ENCODE measurements at regions not wholly inside any gene's neighbourhood (a gene's known extent, or its start where the extent isn't known, plus 50 kb on each side); places are given as distances from the start of the nearest gene placed in this dataset.
"Not testable (repeated sequence)": the region's sequence is repeated elsewhere in the genome, so short reads cannot be mapped to it uniquely, and the experiment has no call there.

DNA sequence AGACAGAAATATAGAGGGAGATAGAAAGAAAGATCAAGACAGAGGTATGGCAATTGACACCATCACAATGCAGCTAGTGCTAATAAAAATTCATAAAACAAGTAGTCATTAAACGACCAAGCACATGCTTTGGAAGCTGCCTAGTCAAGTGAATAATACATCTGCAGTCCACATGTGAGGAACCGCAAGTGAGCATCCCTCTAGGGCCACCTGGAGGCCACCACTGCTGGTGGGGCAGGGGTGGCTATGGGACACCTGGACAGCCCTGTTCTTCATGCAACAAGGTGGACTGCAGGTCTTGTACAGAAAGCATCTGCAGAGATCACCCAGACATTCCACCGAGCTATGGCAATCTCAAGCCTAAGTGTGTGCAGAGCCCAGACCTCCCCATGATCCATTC, 451.1 kb upstream of the PFKP start:
- no peak for DNase-seq

DNA sequence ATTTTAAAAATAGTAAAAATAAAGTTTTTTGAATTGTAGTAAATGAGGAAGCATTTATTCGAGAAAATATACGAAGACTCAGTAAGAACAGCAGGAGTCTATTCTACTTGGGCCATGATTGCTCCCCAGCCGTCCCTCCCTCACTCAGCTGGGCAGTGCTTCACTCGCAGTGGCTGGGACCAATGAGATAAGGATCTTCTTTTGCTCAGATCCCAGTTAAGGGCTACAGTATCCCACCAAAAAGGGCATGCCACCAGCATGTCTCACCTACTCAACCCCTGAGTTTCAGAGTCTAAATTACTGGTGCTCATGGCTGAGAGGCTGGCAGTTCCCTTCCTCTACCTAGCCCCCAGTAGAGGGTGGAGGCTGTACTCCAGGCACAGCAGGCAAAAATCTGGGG, 455.7 kb upstream of the PFKP start:
- no peak for DNase-seq

DNA sequence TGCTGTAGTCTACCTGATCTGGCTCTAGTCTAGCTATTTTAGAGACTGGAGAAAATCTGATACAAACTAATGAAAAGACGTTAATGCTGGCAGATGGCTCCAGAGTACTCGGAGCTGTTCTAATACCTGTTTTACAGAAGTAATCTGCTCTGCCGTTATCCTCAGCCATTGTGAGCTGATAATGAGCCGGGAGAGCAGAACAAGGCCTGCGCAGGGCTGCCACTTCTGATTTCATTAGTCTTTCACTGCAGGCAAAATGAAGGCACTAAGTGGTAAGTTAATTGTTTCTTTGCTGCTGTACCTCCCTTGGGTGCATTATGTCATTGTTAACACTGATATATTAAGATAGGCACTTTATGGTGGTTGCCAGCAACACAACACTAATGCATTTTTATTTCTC, 456.4 kb upstream of the PFKP start:
- DNase-seq, result no peak

DNA sequence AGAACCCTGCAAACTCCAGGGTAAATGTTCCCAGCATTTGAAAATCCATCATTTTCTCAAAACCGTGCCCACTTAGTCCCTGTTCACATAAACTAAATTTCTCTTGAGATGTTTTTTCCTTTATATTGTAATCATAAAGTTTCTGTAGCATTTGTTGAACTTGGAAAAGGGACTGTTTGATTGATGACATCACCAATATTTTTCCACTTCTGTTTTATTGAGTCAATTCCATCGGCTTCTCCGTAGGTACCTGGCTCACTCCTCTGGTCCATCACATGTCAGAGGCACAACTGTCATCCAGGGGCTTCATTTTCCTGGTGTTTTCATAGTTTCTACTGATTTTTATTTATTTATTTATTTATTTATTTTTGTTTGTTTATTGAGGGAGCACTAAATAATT, 462.5 kb upstream of the PFKP start:
- DNase-seq, result no peak

DNA sequence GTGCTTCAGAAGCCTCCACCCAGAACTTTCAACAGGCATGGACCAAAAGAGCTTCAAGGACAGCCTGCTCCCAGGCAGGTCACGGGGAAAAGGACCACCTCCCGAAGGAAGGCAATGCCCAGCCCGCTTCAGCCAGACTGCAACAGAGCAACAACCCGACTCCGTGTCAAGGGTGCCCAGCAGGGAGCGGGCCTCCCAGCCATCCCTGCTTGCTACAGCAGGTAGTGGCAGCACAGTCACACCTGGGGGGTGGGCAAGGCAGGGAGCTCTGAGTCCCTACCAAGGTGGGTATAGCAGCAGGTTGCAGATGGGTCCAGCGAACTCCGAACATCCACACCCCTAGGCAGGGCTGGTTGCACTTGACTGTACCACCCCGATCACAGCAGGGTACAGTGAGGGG, 467.8 kb upstream of the PFKP start:
- DNase-seq, result no peak

DNA sequence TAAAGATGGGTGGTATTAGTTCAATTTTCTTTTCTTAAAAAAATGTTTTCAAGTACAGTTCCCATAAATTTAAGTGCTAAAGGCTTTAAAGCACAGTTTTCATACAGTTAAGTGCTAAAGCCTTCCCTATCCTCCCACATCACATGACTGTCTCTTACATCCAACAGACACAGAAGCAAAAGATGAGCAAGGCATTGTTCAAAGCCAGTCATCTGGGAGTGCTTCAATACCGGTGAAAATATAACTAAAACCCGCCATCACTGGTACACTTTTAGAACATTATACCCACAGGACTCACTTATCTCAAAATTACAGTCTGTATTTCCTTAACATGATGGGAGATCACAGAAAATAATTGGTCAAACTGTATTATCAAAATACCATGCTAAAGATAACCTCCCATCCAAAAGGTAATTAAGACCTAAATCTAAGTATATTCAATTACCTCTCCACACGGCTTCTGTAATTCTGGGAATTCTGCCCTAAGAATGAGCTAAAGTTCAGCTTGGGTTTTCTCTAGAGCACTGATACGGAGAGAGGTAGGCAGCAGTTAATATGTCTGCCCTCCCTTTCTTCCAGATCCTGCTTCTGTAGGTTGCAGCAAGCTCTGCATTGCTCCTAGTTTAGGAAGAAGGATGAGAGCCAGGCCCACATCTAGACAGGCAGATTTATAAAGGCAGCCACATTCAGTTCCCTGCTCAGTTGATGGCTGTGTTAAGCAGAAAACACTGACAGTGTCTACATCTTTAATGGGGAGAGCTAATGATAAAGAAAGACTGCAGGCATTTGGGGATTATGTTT, 474.8 kb upstream of the PFKP start:
- no peak for DNase-seq

DNA sequence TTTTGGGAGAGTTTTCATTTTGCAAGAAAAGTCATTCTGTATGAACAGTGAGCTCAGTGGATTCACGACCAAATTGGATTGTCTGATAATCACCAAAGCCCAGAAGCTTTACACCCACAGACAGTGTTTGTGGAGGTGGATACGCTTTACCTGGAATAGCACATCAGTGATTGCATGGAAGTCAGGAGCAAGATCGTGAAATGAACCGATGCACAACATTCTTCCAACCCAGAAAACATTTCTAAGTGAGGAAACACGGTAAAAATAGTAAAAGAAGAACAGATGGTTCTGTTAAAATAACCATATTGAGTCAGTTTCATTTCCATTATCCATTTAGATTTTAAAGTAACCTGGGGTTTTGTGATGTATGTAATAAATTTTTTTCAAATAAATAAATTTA, 478.2 kb upstream of the PFKP start:
- DNase-seq, result no peak

DNA sequence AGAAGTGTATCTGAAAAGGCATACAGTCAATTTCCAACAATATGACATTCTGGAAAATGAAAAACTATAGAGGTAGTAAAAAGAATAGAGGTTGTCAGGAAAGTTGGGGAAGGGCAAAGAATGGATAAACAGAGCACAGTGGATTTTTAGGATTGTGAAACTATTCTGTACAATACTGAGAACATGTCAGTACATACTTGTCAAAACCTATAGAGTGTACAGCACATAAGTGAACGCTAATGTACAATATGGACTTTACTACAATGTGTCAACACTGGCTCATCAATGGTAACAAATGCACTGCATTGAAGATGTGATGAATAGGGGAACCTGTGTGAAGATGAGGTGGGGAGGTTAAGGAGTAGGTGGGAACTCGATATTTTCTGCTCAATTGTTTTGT, 483.0 kb upstream of the PFKP start:
- DNase-seq, result no peak

DNA sequence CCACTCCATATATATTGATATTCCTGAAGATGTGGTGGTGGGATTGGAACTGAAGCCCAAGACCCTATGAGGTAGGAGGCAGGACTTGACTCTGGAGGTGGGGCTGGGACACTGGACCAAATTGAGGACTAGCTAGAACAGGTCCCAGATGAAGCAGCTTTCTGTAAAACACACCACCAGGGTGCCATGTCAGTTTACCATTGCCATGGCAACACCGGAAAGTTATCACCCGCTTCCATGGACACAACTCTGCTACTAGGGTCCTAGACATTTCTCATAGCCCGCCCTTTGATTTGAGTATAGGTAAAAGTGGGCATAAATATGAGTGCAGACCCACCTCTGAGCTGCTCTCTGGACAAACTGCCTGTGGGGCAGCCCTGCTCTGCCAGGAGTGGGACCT, 490.5 kb upstream of the PFKP start:
- DNase-seq, result no peak

DNA sequence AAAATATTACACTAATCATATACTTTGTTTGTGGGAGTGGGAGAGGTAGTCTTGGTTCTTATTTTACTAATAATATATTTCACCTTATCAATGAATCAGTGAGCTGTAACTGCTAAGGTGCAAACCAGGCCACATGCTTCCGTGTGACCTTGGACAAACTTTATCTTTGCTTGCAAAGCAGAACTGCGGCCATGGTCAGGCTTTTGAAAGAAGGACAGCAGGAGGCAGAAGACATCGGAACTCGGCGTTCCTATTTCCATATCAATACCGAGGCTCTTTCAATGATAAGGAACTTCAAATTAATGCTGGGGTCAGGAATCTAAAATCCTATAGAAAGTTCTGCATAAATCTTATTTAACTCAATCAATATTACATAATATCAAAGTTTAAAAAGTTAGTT, 491.9 kb upstream of the PFKP start:
- DNase-seq, result no peak

DNA sequence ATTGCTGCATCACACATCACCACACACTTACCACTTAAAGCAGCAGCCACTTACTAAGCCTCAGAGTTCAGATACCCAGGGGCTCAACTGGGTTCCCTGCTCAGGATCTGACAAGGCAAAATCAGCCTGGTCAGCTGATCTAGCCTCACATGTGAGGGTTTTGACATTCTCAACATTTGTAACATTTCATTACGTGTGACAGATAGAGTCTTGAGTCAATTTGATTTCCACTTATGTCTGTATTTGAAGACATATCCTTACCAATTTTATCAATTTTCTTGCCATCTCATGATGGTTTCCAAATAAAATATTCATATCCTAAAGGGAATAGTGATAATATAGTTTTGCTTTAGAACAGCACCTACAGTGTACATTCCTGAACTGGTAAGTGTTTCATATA, 494.7 kb upstream of the PFKP start:
- DNase-seq, result no peak

DNA sequence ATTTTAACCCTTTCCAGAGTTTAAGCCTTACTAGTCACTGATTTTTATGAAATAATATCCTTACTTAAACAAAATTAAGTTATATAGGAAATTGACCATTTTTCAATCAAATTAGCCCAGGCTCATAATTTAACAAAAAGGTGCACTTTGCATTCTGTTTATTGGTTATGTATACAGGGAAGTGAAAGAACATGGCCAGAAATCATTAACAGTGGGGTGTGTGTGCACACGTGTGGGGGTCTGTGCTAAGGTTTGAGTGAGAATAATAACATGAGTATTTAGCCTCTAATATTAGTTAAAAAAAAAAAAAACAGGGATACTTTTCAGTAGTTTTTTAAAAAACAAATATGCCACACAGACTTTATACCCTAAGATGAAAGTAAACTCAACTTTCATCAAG, 510.5 kb upstream of the PFKP start:
- DNase-seq, result no peak

DNA sequence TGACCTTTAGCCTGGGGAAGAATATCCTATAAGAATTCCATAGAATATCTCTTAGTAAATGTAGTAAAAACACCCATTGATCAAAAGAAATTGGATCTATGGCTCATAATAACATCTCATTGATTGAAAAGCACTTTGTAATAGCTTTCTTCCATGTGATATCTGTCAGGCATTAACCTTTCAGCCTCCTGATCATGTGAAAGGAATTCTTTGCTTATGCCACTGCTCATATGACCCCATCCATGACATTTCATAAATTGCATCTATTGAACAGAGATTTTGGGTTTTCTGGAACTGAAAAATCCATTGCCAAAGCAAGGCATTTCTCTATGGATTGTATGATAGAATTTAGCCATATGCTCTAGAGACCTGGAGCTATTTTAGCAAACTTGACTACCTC, 519.3 kb upstream of the PFKP start:
- no peak for DNase-seq

DNA sequence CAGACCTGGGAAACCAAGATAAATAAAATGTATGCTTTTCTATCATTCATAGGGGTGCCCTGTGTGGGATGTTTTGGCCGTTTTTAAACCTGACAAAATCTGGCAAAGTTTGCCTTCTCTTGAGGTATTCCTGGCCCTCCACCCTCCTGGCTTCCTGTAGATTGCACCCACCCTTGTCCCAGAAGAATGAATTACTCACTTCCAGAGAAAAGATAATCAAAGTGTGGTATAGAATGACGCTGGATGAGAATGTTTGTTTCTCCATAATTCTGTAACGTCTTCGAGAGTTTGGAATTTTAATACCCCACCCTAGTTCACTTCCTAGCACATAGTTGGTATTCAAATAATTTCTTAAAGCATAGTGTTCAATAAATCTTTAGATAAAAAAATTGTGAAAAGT, 519.7 kb upstream of the PFKP start:
- no peak for DNase-seq

DNA sequence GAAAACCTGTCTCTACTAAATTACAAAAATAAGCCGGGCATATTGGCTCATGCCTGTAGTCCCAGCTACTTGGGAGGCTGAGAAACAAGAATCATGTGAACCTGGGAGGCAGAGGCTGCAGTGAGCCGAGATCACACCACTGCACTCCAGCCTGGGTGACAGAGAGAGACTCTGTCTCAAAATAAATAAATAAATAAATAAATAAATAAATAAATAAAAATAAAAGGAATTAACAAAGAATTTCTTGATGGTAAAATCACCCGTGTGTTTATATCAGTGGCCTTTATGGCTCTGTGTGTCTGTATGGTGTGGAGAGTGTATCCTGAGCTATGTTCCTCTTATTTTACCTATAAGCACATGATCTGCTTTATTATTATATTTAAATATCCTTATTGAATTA, 520.5 kb upstream of the PFKP start:
- DNase-seq, result not testable (repeated sequence)

DNA sequence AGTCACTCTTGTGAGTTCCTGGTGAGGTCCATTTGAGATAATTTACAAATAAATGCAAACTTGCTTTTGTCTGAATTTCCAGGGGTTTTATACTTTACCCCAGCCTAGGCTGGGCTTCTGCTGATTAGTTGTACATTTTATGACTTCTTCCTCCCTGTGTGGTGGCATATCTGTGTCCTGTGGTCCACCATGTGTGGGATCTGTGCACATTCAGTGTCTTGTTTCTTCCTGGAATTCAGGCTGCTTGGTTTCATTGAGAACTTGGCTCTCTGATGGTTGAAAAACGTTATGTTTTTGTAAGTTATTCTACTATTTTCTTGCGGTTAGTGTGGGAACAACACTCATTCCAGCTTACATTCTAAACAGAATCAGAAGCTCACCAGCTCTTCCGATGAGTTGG, 523.4 kb upstream of the PFKP start:
- DNase-seq, result no peak

DNA sequence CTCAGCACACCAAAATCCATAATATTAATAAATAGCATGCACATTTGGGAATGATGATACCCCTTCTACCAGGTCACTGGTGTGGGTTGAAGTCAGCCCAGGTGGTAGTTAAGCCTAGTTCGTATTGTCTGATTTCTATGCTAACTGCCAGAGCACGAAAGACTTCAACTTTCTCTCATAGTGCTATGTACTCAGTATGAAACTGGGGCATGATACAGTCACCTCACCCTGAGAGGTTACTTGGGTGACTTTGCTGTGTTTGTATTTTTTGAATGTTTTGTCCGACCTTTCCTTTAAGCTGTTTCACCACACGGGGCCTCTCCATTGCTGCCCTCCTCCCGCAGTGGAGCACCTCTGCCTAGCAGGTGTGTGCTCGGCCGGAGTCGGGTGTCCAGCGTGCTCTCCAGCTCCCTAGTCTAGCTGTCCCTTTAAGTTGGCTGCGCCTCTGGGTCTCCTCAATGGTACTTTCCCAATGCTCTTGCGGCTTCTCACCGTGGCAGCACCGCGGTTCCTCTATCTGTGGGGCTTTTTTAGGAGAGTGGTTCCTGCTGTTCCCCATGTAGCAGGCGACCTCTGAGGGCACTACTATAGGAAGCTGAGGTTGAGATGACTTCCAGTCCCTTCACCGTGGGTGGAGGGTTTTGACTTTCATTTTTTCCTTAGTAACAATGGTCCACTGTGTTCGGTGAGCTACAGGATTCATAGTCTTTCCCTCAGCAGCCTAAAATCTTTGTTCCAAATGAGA, 524.0 kb upstream of the PFKP start:
- DNase-seq, result no peak

DNA sequence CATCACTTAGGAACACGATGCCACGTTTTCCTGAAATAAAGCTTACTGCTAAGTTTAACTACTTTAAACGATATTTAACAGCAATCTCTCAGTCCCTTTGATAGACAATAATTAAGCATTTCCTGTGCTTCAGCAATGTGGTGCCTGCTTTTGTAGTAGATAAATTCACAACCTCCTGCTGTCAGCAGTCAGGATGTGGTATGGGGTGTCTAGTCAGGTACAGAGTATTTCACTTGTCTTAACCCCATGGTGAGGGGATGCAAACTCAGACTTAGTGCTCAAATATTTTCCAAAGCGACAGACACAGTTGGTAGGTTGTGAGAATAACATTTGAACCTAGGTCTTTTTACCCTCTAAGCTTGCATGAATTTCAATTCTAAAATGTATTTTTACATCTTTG, 526.2 kb upstream of the PFKP start:
- no peak for DNase-seq

DNA sequence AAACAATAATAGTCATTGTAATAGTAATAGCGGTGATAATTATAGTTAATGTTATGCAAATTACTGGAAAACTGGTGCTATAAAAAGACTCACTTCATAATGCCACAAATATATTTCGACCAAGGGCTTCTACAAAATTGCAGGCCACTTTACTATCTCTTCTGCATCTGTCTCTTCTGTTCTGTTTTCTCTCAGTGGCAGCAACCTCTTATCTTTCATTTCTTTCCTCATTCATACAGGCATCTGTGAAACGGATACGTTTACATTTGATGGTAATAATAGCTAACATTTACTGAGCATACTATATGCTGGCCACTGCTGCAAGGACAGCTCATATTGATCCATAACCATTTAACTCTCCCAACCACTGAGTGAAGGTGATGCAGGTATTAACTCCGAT, 537.4 kb upstream of the PFKP start:
- no peak for DNase-seq

DNA sequence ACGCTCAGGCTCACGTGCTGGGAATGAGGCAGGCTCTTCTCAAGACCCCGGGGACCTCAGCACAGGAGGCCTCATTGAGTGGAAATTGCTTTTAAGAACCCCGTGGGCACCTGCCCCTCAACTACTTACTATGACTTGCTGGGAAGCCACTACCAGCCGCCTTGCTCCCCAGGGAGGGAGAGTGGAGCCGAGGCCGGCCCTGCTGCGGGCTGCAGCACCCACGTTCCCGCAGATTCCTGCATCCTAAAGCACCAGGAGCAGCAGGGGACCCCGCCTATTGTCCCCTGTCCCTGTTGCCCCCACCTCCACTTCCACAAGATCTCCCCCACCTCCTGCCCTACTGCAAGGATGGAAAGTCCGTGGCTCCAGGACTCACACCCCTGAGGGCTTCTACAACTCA, 541.6 kb upstream of the PFKP start:
- no peak for DNase-seq

DNA sequence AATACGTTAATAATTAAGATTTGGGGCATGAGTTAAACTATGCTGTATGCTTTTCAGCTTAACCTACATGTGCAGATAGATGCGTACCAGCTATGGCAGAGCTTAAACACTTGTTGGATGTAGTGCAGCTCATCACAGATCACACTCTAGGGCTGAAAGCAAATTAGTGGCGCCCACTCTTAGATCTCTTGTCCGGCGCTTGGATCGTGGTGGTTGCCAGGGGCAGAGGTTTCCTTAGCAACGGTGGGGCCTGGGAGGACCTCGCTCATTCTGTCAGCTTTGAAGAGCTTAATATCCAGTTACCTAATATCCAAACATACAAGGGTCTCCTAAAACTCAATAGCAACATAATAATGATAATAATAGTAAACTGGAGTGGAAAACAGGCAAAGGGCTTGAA, 548.2 kb upstream of the PFKP start:
- DNase-seq, result no peak

DNA sequence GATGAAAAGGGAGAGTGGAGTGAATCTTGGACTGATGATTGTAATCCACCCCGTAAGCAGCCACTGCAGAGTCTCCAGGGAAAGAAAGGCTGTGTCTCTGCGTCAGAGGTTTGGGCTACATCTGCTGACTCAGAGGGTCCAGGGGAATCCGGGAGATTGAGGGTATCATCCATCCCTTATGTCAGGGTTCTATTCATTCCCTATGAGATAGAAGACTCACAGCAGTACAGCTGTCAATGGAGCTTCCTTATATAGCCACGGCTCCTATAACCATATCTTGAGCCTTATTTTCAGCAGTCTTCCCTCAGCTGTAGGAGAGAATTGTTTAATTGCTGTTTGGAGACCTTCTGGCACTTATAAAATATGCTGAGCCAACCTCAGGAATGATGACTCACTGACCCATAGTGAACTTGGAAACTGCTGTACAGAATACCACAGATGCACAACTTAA, 558.2 kb upstream of the PFKP start:
- no peak for DNase-seq

DNA sequence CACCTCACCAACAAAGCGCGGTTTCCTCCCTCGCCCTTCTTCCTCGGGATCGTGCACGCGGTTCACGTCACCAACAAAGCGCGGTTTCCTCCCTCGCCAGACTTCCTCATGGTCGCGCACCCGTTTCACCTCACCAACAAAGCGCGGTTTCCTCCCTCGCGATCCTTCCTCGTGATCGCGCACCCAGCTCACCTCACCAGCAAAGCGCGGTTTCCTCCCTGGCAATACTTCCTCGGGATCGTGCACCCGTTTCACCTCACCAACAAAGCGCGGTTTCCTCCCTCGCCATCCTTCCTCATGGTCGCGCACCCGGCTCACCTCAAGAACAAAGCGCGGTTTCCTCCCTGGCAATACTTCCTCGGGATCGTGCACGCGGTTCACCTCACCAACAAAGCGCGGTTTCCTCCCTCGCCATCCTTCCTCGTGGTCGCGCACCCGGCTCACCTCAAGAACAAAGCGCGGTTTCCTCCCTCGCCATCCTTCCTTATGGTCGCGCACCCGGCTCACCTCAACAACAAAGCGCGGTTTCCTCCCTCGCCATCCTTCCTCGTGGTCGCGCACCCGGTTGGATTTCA, 565.9 kb upstream of the PFKP start:
- DNase-seq, result not testable (repeated sequence)

DNA sequence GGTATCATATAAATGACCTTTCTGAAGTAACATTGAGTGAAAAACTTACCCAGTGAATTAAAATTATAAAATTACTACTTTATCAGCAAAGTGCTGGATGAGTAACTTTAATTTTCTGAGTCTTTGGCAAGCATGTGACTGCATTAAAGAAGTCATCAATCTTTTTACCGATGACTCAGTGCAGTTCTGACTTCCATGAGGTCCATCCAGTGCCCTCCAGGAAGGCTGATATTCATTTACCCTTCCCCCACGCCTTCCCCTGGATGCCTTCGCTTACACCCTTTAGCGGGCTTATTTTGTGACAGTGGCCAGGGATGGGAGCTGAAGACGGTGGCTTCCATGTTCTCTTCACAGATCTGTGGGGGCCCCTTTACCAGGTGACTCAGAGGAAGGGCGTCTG, 572.9 kb upstream of the PFKP start:
- no peak for DNase-seq

All from CD4-positive, alpha-beta T cell treated with Interleukin-10 for 1 hour (primary cell).